Left colon (tissue), 2 donors: ENCODE measurements at regions not wholly inside any gene's neighbourhood (a gene's known extent, or its start where the extent isn't known, plus 50 kb on each side); places are given as distances from the start of the nearest gene placed in this dataset.

Experiments
- ATAC-seq: fragments of 200-7000 bp; cut with Tn5 transposase; one replicate; pipeline ENCODE4 v1.9.1; 2020; ENCODE audit warnings: mild to moderate bottlenecking, moderate library complexity
- DNase-seq, 2 donors: peaks; one replicate each; pipeline ENCODE4 v3.0.0-alpha.2; 2020
- intact Hi-C, 2 donors: fragments of 100-400 bp; cut with DNase I in 1 of 2; cut with micrococcal nuclease in 1 of 2; formaldehyde crosslinking; loops; one replicate each; pipeline versions ENCODE4 v1.11.2 to v1.14.0; 2022; cut with DNase I, micrococcal nuclease
- donor health status: DM: no; HTN: no; CAD: no.
- donor health status: DM: yes; HTN: yes; CAD: no.

DNA sequence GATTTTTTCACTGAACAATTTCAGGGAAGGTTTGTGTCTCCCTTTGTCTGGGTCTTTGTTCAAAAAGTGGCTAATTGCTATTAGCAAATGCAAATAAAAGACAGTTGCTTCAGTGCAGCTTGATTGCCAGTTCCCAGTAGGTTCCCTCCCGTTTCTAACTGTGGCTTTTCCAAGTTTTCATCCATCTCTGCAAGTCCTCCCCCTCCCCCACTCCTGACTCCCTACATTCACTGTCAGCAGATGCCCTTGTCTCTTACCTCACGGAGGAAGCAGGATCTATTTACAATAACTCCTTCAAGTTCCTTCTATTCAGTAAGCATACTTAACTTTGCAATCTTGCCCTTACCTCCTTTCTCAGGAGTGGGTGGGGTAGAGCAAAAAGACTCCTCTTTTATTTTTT is 55.4 kb upstream of the SCEL start:
- no peak for ATAC-seq
- intact Hi-C loops, result no loop called here
- DNase-seq, result no peak

DNA sequence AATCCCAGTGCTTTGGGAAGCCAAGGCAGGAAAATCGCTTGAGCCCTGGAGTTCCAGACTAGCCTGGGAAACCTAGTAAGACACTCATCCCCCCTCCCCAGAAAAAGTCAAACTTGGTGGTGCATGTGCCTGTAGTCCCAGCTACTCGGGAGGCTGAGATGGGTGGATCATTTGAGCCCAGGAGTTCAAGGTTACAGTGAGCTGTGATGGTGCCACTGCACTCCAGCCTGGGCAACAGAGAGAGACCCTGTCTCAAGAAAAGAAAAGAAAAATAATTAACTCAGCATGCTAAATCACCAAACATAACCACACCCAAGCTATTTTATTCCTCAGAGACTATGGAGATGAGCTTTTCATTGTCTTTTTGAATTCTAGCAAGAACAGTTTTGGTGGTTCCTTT is 56.2 kb upstream of the SCEL start:
- intact Hi-C loops, result loop anchor here in 1 of 2 donors (10.0 kb wide), 1 partner anchor 205 kb away; no protein-coding TSS in a partner anchor
- ATAC-seq (no peak), DNase-seq (no peak)

GRCh38 chr13:77477299-77477848 is 58.1 kb upstream of the SCEL start:
- ATAC-seq (no peak), DNase-seq (no peak)
- intact Hi-C loops, result loop anchor here in 1 of 2 donors (10.0 kb wide), 1 partner anchor 203 kb away; no protein-coding TSS in a partner anchor

DNA sequence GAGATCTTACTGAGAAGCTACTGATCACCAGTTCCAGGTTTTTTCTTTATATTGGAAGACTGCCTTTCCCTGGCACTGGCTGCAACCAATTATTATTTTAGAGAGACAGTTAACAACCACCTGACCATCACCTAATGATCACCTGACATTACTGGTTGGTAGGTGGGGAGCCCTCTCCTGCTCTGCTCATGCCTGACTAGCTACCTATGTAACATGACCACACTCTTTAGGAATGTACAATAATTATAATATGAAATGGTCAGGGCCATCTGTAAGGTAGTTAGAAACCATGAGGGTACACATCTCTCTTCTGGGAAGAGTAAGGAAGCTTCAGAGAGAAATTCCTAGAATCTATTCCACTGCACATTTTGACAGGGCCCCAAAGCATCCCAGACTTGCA is 59.0 kb upstream of the SCEL start:
- intact Hi-C loops, result loop anchor here in 1 of 2 donors (10.0 kb wide), 1 partner anchor 202 kb away; no protein-coding TSS in a partner anchor
- ATAC-seq, result no peak
- no peak for DNase-seq

DNA sequence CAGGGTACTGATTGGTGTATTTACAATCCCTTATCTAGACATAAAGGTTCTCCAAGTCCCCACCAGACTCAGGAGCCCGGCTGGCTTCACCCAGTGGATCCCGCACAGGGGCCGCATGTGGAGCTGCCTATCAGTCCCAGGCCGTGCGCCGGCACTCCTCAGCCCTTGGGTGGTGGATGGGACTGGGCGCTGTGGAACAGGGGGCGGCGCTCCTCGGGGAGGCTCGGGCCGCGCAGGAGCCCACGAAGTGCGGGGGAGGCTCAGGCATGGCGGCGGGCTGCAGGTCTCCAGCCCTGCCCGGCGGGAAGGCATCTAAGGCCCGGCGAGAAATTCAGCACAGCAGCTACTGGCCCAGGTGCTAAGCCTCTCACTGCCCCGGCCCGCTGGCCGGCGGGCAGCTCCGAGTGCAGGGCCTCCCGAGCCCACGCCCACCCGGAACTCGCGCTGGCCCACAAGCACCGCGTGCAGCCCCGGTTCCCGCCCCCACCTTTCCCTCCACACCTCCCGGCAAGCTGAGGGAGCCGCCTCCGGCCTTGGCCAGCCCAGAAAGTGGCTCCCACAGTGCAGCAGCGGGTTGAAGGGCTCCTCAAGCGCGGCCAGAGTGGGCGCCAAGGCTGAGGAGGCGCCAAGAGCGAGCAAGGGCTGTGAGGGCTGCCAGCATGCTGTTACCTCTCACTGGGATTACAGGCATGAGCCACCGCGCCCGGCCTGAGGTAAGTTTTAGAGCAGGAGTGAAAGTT is 60.0 kb upstream of the SCEL start:
- intact Hi-C loops, result loop anchor here in 1 of 2 donors (10.0 kb wide), 1 partner anchor 201 kb away; no protein-coding TSS in a partner anchor
- DNase-seq (no peak), ATAC-seq (no peak)

DNA sequence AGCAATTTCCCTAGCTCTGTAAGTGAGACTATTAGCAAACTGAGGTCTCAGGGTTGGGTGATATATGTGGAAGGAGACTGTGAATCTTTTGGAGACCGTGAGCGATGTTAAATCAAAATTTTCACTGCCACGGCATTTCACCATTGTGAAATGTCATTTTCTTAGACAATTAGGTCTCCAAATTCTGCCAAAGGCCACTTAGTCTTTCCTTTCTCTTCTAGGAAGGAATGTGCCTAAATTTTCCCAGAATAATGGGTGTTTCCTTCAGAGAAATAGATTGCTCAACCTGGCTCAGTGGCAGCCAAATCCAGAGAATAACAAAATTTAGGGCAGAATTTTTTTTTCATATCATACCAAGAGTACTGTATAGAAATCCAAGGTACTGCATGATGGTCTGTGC is 64.5 kb upstream of the SCEL start:
- DNase-seq (no peak), ATAC-seq (no peak)
- intact Hi-C loops, result loop anchor here in 1 of 2 donors (10.0 kb wide), 1 partner anchor 196 kb away; no protein-coding TSS in a partner anchor

DNA sequence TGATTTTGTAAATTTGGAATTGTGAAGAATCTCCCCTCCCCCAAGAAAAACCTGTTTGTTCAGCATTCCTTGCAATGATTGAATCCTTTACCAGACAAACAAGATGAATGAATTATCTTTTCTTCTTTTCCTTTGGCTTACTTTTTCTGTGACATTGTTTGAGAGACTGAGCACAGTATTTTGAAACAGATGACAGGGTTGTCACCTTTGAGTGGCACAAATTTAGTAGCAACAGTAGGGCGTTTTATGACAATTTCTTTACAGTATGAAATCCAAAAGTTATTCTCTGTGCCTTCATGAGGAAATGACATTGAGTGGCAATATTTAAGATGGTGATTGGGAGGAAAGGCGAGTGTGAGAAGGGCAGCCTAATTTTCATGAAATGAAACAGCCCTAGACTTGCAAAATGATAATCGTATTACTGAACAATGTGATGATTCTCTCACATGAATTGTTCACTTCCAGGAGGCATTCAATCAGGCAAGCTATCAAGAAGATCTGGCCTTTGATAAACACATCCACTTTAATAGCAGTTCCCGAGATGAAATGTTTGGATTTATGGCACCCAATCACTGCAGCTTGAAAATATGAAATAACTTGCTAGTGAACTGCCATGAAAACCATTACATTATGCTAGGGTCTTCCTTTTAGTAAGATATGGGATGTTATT is 68.6 kb upstream of the SCEL start:
- intact Hi-C loops, result no loop called here
- no peak for DNase-seq
- no peak for ATAC-seq

DNA sequence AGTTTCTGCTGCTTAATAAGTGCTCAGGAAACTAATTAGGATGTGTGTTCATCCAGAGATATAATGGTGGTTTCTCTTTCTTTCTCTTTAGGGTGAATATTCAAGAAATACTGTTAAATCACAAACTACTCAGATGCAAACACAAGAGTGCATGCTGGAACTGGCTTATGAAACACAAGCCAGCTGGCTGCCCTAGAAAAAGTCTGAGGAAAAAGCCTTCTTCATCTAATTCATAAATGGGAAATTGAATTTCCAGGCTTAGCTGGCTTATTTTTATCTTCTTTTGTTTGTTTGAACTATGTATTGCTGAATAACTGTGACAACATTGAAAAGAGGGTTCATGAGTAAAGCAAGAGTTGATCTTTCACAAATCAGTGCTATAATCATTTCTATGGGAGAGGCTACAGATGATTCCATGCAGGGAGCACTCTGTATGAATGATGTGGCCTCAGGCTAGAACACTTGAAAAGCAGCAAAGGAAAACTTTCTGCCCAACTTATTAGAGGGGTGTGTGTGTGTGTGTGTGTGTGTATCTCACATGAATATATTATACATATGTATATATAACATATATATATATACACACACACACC is 69.8 kb upstream of the SCEL start:
- no peak for DNase-seq
- intact Hi-C loops, result no loop called here
- ATAC-seq, result no peak

DNA sequence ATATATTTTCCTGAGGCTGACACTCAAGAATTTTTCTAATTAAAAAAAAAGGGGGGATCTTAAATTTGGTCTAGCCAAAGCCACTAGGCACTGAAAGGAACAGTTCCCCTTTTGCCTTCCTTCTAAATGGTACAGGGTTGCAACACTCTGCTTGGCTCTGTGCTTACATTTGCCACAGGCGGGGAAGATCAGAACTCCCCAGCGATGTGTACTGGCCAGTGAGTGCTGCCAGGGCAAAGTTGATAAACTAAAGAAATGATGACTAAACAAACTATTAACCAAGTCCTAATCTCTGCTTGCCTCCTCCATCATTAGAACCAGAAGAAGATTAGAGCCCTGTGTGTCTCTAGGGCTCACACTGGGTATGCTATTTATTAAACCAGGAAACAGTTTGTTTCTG is 75.3 kb upstream of the SCEL start:
- no peak for ATAC-seq
- intact Hi-C loops, result no loop called here
- peak in 1 of 2 donors; percentile 13 for DNase-seq

GRCh38 chr13:77459592-77459991 is 75.9 kb upstream of the SCEL start:
- intact Hi-C loops, result no loop called here
- ATAC-seq (no peak), DNase-seq (no peak)

- ATAC-seq (no peak), DNase-seq (no peak)
- intact Hi-C loops, result no loop called here
These were observed 76.8 kb upstream of the SCEL start for GRCh38 chr13:77458736-77459135.

DNA sequence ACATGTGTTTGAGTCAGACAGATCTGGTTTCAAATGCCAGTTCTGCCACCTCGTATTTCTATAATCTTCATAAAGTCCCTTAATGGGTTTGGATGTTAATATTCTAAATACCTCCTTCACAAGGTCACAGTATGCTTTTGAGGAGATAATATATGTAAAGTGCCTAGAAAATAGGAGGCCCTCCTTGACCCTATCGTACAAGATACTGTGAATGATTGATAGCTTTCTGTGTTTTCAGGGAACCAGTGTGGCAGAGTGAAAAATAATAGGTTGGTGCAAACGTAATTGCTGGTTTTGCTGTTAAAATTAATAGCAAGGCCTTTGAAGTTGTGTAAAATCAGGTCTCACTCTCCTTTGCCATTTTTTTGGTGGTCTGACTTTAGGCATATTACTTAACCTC is 77.5 kb upstream of the SCEL start:
- DNase-seq (no peak), ATAC-seq (no peak)
- intact Hi-C loops, result no loop called here

DNA sequence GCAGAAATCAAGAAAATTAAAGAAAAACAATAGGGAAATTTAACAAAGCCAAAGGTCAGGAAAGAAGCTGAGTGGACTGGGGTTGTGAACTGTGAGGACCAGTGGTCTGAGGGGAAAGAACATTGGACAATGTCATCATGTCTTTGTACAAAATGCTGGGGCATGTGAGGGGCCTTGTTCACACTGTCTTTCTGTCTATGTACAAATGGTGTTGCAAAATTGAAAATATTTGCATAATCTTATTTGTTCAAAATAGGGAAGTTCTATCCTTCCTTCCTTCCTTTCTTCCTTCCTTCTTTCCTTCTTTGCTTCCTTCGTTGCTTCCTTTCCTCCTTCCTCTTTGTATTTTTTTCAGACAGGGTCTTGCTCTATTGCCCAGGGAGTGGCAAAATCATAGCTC is 79.2 kb upstream of the SCEL start:
- ATAC-seq (no peak), DNase-seq (no peak)
- intact Hi-C loops, result no loop called here

DNA sequence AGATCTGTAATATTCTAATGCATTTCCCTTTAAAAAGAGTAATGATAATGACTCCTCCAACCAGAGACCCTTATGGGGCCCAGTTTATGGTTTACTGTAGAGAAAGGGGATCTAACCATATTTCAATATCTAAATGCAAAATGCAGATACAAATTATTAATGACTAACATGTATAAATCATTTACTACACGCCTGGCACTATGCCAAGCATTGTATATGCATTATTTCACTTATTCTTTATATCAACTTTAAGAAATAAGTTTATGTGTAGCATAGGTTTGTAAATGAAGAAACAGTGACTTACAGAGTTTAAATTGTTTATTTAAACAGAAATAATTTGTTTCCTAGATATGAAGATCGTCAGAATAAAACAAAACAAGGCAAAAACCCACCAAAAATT is 86.2 kb upstream of the SCEL start:
- ATAC-seq (no peak), DNase-seq (no peak)
- intact Hi-C loops, result no loop called here

DNA sequence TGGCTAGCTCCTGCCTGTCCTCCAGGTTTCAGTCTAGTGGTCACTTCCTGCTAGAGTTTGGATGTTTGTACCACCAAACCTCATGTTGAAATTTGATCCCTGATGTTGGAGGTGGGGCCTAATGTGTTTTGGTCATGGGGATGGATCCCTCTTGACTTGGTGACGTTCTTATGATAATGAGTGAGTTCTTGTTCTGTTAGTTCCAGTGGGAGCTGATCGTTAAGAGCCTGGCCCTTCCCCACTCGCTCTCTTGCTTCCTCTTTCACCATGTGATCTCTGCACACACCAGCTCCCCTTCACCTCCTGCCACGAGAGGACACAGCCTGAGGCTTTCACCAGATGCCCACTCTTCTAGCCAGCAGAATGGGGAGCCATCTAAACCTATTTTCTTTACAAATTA is 86.8 kb upstream of the SCEL start:
- DNase-seq (peak in 1 of 2 donors; percentile 27), ATAC-seq (no peak)
- intact Hi-C loops, result no loop called here

GRCh38 chr13:77443511-77443910 is 92.0 kb upstream of the SCEL start:
- no peak for ATAC-seq
- intact Hi-C loops, result no loop called here
- no peak for DNase-seq

- intact Hi-C loops, result no loop called here
- DNase-seq, result no peak
- no peak for ATAC-seq
These were observed 98.2 kb upstream of the SCEL start for GRCh38 chr13:77437267-77437666.

- DNase-seq (no peak), ATAC-seq (no peak)
- intact Hi-C loops, result no loop called here
These were observed 101.2 kb upstream of the SCEL start for GRCh38 chr13:77434289-77434688.

GRCh38 chr13:77431449-77431848 is 104.1 kb upstream of the SCEL start:
- ATAC-seq, result no peak
- intact Hi-C loops, result no loop called here
- no peak for DNase-seq
